ENCODE measurements at regions not wholly inside any gene's neighbourhood (a gene's known extent, or its start where the extent isn't known, plus 50 kb on each side); places are given as distances from the start of the nearest gene placed in this dataset.

DNA sequence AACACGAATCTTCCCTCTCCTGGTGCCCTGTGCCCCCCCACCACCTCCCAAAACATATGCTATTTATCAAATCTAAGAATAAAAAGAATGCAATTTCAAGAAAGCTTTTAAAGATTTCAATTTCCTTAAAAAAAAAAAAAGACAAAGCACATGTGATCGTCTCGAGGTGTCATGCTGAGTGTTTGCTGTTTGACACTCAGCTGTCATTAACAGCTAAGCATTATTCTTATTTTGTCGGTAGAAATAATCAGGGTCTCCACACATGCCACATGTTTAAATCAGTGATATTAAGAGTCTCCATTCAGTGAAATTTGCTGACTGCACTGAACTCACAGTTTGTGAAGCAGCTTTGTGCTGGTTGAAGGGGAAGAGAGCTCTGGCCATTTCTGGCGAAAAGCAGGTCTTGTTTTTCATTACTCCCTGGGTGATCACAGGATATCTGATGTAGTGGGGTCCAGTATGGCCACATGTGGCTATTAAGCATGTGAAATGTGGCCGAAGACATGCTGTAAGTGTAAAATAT is 281.8 kb downstream of the SATB1 start:
- no peak for TF ChIP-seq IRF2 (CRISPR knock-in tag; IDR thresholded peaks at IDR 0.05; ENCODE audit: borderline replicate concordance, low read depth)
- no peak for TF ChIP-seq ETV6 (CRISPR knock-in tag; IDR thresholded peaks at IDR 0.05)
- TF ChIP-seq, protein P1, sequence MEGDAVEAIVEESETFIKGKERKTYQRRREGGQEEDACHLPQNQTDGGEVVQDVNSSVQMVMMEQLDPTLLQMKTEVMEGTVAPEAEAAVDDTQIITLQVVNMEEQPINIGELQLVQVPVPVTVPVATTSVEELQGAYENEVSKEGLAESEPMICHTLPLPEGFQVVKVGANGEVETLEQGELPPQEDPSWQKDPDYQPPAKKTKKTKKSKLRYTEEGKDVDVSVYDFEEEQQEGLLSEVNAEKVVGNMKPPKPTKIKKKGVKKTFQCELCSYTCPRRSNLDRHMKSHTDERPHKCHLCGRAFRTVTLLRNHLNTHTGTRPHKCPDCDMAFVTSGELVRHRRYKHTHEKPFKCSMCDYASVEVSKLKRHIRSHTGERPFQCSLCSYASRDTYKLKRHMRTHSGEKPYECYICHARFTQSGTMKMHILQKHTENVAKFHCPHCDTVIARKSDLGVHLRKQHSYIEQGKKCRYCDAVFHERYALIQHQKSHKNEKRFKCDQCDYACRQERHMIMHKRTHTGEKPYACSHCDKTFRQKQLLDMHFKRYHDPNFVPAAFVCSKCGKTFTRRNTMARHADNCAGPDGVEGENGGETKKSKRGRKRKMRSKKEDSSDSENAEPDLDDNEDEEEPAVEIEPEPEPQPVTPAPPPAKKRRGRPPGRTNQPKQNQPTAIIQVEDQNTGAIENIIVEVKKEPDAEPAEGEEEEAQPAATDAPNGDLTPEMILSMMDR (IDR thresholded peaks at IDR 0.05), result no peak
- TF ChIP-seq JUN (CRISPR knock-in tag; IDR thresholded peaks at IDR 0.05), result no peak
- TF ChIP-seq, protein P2, sequence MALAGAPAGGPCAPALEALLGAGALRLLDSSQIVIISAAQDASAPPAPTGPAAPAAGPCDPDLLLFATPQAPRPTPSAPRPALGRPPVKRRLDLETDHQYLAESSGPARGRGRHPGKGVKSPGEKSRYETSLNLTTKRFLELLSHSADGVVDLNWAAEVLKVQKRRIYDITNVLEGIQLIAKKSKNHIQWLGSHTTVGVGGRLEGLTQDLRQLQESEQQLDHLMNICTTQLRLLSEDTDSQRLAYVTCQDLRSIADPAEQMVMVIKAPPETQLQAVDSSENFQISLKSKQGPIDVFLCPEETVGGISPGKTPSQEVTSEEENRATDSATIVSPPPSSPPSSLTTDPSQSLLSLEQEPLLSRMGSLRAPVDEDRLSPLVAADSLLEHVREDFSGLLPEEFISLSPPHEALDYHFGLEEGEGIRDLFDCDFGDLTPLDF (CRISPR knock-in tag; IDR thresholded peaks at IDR 0.05), result no peak
- no peak for TF ChIP-seq ZNF121 (CRISPR knock-in tag; IDR thresholded peaks at IDR 0.05)
- TF ChIP-seq KAT7 (CRISPR knock-in tag; IDR thresholded peaks at IDR 0.05; ENCODE audit: borderline replicate concordance), result no peak
- TF ChIP-seq, protein P3, sequence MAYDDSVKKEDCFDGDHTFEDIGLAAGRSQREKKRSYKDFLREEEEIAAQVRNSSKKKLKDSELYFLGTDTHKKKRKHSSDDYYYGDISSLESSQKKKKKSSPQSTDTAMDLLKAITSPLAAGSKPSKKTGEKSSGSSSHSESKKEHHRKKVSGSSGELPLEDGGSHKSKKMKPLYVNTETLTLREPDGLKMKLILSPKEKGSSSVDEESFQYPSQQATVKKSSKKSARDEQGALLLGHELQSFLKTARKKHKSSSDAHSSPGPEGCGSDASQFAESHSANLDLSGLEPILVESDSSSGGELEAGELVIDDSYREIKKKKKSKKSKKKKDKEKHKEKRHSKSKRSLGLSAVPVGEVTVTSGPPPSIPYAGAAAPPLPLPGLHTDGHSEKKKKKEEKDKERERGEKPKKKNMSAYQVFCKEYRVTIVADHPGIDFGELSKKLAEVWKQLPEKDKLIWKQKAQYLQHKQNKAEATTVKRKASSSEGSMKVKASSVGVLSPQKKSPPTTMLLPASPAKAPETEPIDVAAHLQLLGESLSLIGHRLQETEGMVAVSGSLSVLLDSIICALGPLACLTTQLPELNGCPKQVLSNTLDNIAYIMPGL (CRISPR knock-in tag; IDR thresholded peaks at IDR 0.05), result no peak
- TF ChIP-seq, protein P4, sequence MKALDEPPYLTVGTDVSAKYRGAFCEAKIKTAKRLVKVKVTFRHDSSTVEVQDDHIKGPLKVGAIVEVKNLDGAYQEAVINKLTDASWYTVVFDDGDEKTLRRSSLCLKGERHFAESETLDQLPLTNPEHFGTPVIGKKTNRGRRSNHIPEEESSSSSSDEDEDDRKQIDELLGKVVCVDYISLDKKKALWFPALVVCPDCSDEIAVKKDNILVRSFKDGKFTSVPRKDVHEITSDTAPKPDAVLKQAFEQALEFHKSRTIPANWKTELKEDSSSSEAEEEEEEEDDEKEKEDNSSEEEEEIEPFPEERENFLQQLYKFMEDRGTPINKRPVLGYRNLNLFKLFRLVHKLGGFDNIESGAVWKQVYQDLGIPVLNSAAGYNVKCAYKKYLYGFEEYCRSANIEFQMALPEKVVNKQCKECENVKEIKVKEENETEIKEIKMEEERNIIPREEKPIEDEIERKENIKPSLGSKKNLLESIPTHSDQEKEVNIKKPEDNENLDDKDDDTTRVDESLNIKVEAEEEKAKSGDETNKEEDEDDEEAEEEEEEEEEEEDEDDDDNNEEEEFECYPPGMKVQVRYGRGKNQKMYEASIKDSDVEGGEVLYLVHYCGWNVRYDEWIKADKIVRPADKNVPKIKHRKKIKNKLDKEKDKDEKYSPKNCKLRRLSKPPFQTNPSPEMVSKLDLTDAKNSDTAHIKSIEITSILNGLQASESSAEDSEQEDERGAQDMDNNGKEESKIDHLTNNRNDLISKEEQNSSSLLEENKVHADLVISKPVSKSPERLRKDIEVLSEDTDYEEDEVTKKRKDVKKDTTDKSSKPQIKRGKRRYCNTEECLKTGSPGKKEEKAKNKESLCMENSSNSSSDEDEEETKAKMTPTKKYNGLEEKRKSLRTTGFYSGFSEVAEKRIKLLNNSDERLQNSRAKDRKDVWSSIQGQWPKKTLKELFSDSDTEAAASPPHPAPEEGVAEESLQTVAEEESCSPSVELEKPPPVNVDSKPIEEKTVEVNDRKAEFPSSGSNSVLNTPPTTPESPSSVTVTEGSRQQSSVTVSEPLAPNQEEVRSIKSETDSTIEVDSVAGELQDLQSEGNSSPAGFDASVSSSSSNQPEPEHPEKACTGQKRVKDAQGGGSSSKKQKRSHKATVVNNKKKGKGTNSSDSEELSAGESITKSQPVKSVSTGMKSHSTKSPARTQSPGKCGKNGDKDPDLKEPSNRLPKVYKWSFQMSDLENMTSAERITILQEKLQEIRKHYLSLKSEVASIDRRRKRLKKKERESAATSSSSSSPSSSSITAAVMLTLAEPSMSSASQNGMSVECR (CRISPR knock-in tag; IDR thresholded peaks at IDR 0.05; ENCODE audit: borderline replicate concordance), result no peak
- TF ChIP-seq NR3C1 (CRISPR knock-in tag; conservative IDR thresholded peaks at IDR 0.05; ENCODE audit: low read depth), result no peak
- TF ChIP-seq, protein P5, sequence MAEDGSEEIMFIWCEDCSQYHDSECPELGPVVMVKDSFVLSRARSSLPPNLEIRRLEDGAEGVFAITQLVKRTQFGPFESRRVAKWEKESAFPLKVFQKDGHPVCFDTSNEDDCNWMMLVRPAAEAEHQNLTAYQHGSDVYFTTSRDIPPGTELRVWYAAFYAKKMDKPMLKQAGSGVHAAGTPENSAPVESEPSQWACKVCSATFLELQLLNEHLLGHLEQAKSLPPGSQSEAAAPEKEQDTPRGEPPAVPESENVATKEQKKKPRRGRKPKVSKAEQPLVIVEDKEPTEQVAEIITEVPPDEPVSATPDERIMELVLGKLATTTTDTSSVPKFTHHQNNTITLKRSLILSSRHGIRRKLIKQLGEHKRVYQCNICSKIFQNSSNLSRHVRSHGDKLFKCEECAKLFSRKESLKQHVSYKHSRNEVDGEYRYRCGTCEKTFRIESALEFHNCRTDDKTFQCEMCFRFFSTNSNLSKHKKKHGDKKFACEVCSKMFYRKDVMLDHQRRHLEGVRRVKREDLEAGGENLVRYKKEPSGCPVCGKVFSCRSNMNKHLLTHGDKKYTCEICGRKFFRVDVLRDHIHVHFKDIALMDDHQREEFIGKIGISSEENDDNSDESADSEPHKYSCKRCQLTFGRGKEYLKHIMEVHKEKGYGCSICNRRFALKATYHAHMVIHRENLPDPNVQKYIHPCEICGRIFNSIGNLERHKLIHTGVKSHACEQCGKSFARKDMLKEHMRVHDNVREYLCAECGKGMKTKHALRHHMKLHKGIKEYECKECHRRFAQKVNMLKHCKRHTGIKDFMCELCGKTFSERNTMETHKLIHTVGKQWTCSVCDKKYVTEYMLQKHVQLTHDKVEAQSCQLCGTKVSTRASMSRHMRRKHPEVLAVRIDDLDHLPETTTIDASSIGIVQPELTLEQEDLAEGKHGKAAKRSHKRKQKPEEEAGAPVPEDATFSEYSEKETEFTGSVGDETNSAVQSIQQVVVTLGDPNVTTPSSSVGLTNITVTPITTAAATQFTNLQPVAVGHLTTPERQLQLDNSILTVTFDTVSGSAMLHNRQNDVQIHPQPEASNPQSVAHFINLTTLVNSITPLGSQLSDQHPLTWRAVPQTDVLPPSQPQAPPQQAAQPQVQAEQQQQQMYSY (CRISPR knock-in tag; IDR thresholded peaks at IDR 0.05), result no peak
- TF ChIP-seq, protein P6, sequence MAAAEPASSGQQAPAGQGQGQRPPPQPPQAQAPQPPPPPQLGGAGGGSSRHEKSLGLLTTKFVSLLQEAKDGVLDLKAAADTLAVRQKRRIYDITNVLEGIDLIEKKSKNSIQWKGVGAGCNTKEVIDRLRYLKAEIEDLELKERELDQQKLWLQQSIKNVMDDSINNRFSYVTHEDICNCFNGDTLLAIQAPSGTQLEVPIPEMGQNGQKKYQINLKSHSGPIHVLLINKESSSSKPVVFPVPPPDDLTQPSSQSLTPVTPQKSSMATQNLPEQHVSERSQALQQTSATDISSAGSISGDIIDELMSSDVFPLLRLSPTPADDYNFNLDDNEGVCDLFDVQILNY (CRISPR knock-in tag; IDR thresholded peaks at IDR 0.05), result no peak

All from WTC11 (cell line).